HG03460 (cell line): ENCODE measurements at regions not wholly inside any gene's neighbourhood (a gene's known extent, or its start where the extent isn't known, plus 50 kb on each side); places are given as distances from the start of the nearest gene placed in this dataset.

ENCODE experiments used
- ATAC-seq: cut with Tn5 transposase; IDR thresholded peaks from one replicate; pipeline ENCODE4 v1.9.1; 2021; ENCODE audit not compliant: unreplicated experiment

DNA sequence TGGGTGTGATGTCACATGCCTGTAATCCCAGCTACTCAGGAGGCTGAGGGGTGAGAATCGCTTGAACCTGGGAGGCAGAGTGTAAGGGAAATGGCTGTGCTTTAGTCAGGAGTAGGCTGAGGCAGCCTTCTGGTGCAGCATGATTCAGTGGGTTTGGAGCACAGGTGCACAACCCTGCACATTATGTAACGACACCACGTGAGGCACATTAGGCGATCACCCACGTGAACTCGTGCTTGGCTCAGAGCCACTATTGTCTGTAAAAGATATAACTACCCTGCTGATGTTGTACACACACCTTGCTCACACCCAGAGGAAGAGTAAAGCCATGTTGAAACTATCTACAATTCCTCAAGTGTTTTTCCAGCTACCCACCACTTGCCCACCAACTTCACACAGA, 54.8 kb upstream of the ZC3H15 start:
- ATAC-seq = no peak

DNA sequence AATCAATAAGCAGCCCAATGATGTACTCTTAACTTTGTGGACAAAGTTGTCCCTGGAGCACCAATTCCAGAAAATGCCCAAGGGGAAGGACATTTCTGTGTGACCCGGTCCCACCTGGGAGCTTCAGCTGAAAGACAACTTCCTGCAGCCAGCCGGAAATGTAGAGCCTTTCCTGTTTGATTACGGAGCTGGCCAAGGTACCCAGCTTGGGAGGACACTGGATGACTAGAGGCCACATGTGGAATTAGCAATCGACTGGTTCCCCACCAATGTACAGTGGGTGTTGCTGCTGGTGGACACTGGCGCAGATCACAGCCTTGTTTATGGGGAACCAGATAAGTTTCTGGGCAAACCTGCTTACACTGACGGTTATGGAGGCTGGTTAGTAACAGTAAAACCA, 53.0 kb upstream of the ZC3H15 start:
- ATAC-seq = no peak

DNA sequence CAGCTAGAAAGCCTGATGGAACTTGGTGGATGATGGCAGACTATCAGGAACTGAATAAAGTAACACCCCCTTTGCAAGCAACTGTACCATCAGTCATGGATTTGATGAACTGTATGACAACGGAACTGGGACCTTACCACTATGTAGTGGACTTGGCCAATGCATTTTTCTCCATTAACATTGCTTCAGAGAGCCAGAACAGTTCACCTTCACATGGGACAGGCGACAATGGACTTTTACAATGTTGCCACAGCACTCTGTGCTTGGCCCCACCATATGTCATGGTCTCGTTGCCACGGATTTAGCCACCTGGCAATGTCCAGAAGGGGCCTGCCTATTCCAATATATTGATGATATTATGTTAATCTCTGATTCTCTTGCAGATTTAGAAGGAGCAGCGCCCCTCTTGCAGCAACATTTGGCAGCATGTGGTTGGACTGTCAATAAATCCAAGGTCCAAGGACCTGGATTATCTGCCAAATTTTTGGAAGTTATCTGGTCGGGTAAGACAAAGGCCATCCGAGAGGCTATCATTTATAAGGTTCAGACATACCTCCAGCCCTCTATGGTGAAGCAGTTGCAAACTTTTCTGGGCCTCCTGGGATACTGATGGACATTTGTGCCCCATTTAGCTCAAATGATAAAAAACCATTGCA, 52.2 kb upstream of the ZC3H15 start:
- ATAC-seq = no peak
